H1 (cell line): ENCODE measurements at regions not wholly inside any gene's neighbourhood (a gene's known extent, or its start where the extent isn't known, plus 50 kb on each side); places are given as distances from the start of the nearest gene placed in this dataset.

Source experiments
- CTCF ChIA-PET: fragments of 300-600 bp; sonication (Branson Sonifier 250); formaldehyde crosslinking; loops from one replicate; lab custom pipeline; 2021; ENCODE audit not compliant: partially characterized antibody; lab: Charles Lee
- POLR2A ChIA-PET: fragments of 300-600 bp; sonication (Branson Sonifier 250); formaldehyde crosslinking; loops from one replicate; lab custom pipeline; 2021; ENCODE audit warnings: inconsistent platforms; ENCODE audit not compliant: partially characterized antibody; lab: Charles Lee
- DNase-seq, 2 experiments: peaks; one replicate each; pipeline versions ENCODE4 v3.0.0 to v3.0.0-alpha.2; 2010 to 2022; ENCODE audit warnings: low spot score in 2 of 2, low read depth in 1 of 2, mixed read lengths in 1 of 2
- FAIRE-seq: peaks from 2 replicates; lab custom pipeline; 2011; peaks lifted over from hg19 to GRCh38; lab: Jason Lieb, UNC
- H2AFZ ChIP-seq: 2 replicates; pipeline ENCODE4 v1.8.1; 2012; ENCODE audit warnings: low read length, inconsistent platforms
- H2AK5ac ChIP-seq: 2 replicates; pipeline ENCODE4 v1.6.1; 2013; ENCODE audit warnings: low read depth, low read length
- H2BK120ac ChIP-seq: replicated peaks from 2 replicates; pipeline ENCODE3; 2013; ENCODE audit warnings: low read depth, low read length, inconsistent platforms
- H2BK12ac ChIP-seq: 2 replicates; pipeline ENCODE4 v1.6.1; 2013; ENCODE audit warnings: low read depth, low read length
- H2BK15ac ChIP-seq: 2 replicates; pipeline ENCODE4 v1.6.1; 2013; ENCODE audit warnings: low read length
- H2BK20ac ChIP-seq: 2 replicates; pipeline ENCODE4 v1.6.1; 2013; ENCODE audit warnings: low read length
- H2BK5ac ChIP-seq: 2 replicates; pipeline ENCODE4 v1.6.1; 2013; ENCODE audit warnings: low read depth, low read length
- H3K14ac ChIP-seq: 2 replicates; pipeline ENCODE4 v1.6.1; 2013; ENCODE audit warnings: inconsistent platforms; ENCODE audit not compliant: insufficient read length
- H3K18ac ChIP-seq: 2 replicates; pipeline ENCODE4 v1.6.1; 2013; ENCODE audit warnings: low read length; ENCODE audit errors: extremely low read depth
- H3K23ac ChIP-seq: 2 replicates; pipeline ENCODE4 v1.6.1; 2013; ENCODE audit warnings: inconsistent platforms; ENCODE audit not compliant: insufficient read length
- H3K23me2 ChIP-seq: 2 replicates; pipeline ENCODE4 v1.6.1; 2013; ENCODE audit warnings: low read depth, low read length
- H3K27ac ChIP-seq: 2 replicates; pipeline ENCODE4 v1.6.1; 2011; ENCODE audit warnings: low read depth, low read length, inconsistent platforms
- H3K27me3 ChIP-seq, 4 experiments: replicated peaks in 1 of 4; 1 replicate in 1 of 4; 2 replicates in 3 of 4; pipeline versions ENCODE4 v1.6.1 to v1.8.1; 2011 to 2013; ENCODE audit warnings: low read length in 3 of 4, mild to moderate bottlenecking in 3 of 4, inconsistent platforms in 2 of 4, mixed read lengths in 2 of 4, moderate library complexity in 1 of 4; ENCODE audit not compliant: control insufficient read depth in 3 of 4, insufficient read depth in 3 of 4; ENCODE audit errors: extremely low read depth in 1 of 4
- H3K36me3 ChIP-seq, 4 experiments: 2 replicates each; pipeline versions ENCODE4 v1.6.1 to v1.8.1; 2011 to 2013; ENCODE audit warnings: mild to moderate bottlenecking in 4 of 4, low read length in 3 of 4, moderate library complexity in 2 of 4, control low read depth in 1 of 4, inconsistent platforms in 1 of 4; ENCODE audit not compliant: insufficient read depth in 4 of 4, control insufficient read depth in 2 of 4
- H3K4ac ChIP-seq: replicated peaks from 2 replicates; pipeline ENCODE3; 2013; ENCODE audit warnings: low read length, low read depth, mixed read lengths, inconsistent platforms; ENCODE audit not compliant: insufficient read length
- H3K4me1 ChIP-seq, 4 experiments: replicated peaks in 1 of 4; 1 replicate in 1 of 4; 2 replicates in 3 of 4; pipeline versions ENCODE4 v1.6.1 to v1.8.1; 2011 to 2013; ENCODE audit warnings: low read length in 3 of 4, inconsistent platforms in 2 of 4, mixed read lengths in 1 of 4; ENCODE audit not compliant: insufficient read depth in 4 of 4, control insufficient read depth in 3 of 4
- H3K4me2 ChIP-seq, 2 experiments: 2 replicates each; pipeline versions ENCODE4 v1.6.1 to v1.8.1; 2011 to 2013; ENCODE audit warnings: low read depth in 2 of 2, low read length in 2 of 2, control low read depth in 1 of 2, inconsistent platforms in 1 of 2, mild to moderate bottlenecking in 1 of 2; ENCODE audit not compliant: insufficient read depth in 1 of 2
- H3K4me3 ChIP-seq, 4 experiments: fragments of 200-600, 300-600 bp in 1 of 4; sonication (generic), shearing (Covaris generic), sonication (Bioruptor Twin) in 1 of 4; 2 replicates each; pipeline versions ENCODE4 v1.5.1 to v1.8.1; 2011 to 2016; ENCODE audit warnings: low read length in 4 of 4, low read depth in 3 of 4, control low read depth in 2 of 4, inconsistent platforms in 2 of 4, mild to moderate bottlenecking in 2 of 4, mixed read lengths in 1 of 4, moderate library complexity in 1 of 4; ENCODE audit not compliant: insufficient read depth in 2 of 4; ENCODE audit errors: extremely low read depth in 1 of 4
- H3K56ac ChIP-seq: replicated peaks from 2 replicates; pipeline ENCODE3; 2013; ENCODE audit warnings: low read depth, mild to moderate bottlenecking, mixed read lengths, low read length, inconsistent platforms; ENCODE audit not compliant: insufficient read length
- H3K79me1 ChIP-seq: 2 replicates; pipeline ENCODE4 v1.6.1; 2013; ENCODE audit warnings: low read depth, low read length, control low read depth
- H3K79me2 ChIP-seq, 2 experiments: 2 replicates each; pipeline versions ENCODE4 v1.6.1 to v1.8.1; 2012 to 2013; ENCODE audit warnings: low read length in 2 of 2, mild to moderate bottlenecking in 2 of 2, inconsistent platforms in 1 of 2; ENCODE audit not compliant: insufficient read depth in 2 of 2, control insufficient read depth in 1 of 2
- H3K9ac ChIP-seq, 4 experiments: replicated peaks in 1 of 4; 1 replicate in 1 of 4; 2 replicates in 3 of 4; pipeline versions ENCODE4 v1.6.1 to v1.8.1; 2011 to 2013; ENCODE audit warnings: low read depth in 3 of 4, low read length in 3 of 4, control low read depth in 2 of 4, mild to moderate bottlenecking in 2 of 4, moderate library complexity in 2 of 4, inconsistent platforms in 1 of 4; ENCODE audit errors: extremely low read depth in 1 of 4
- H3K9me3 ChIP-seq, 2 experiments: 2 replicates each; pipeline versions ENCODE4 v1.6.1 to v1.8.1; 2012 to 2013; ENCODE audit warnings: mild to moderate bottlenecking in 2 of 2, moderate library complexity in 2 of 2, control low read depth in 1 of 2, inconsistent platforms in 1 of 2, low read depth in 1 of 2, low read length in 1 of 2, mixed read lengths in 1 of 2; ENCODE audit not compliant: insufficient read depth in 2 of 2
- H4K20me1 ChIP-seq, 2 experiments: replicated peaks in 1 of 2; 2 replicates each; pipeline versions ENCODE3 to v1.8.1; 2011 to 2013; ENCODE audit warnings: inconsistent platforms in 2 of 2, low read length in 2 of 2, mild to moderate bottlenecking in 1 of 2; ENCODE audit not compliant: insufficient read depth in 2 of 2, control insufficient read depth in 1 of 2
- H4K5ac ChIP-seq: 2 replicates; pipeline ENCODE4 v1.6.1; 2013; ENCODE audit warnings: low read length, low read depth, mixed read lengths, inconsistent platforms; ENCODE audit not compliant: insufficient read length
- H4K8ac ChIP-seq: 2 replicates; pipeline ENCODE4 v1.8.0; 2013; ENCODE audit warnings: mild to moderate bottlenecking, moderate library complexity, low read length, inconsistent platforms; ENCODE audit not compliant: insufficient read depth; ENCODE audit errors: extremely low read depth
- H4K91ac ChIP-seq: replicated peaks from 2 replicates; pipeline ENCODE3; 2013; ENCODE audit warnings: low read length, mixed read lengths, inconsistent platforms; ENCODE audit not compliant: insufficient read length
- BACH1 ChIP-seq: IDR thresholded peaks from 2 replicates; pipeline ENCODE4 v1.6.1; 2012; ENCODE audit warnings: low read length, improper control_type of control experiment
- BRCA1 ChIP-seq: IDR thresholded peaks from 2 replicates; pipeline ENCODE4 v1.6.1; 2012; ENCODE audit warnings: low read depth, low read length, improper control_type of control experiment
- CREB1 ChIP-seq: IDR thresholded peaks from 2 replicates; pipeline ENCODE4 v1.6.1; 2012; ENCODE audit warnings: inconsistent platforms
- CTBP2 ChIP-seq: IDR thresholded peaks from 2 replicates; pipeline ENCODE4 v1.7.0; 2011; ENCODE audit warnings: borderline replicate concordance, mild to moderate bottlenecking, moderate library complexity, mixed read lengths, low read length; ENCODE audit not compliant: insufficient read depth, insufficient read length
- EZH2 ChIP-seq: fragments of 200-600 bp; sonication (generic); IDR thresholded peaks from 2 replicates; pipeline ENCODE4 v1.7.1; 2012; ENCODE audit warnings: low read depth, mild to moderate bottlenecking, moderate library complexity, low read length, inconsistent platforms; ENCODE audit not compliant: severe bottlenecking
- GABPA ChIP-seq: IDR thresholded peaks from 2 replicates; pipeline ENCODE4 v1.6.1; 2011; ENCODE audit warnings: mild to moderate bottlenecking, low read length, moderate library complexity, borderline replicate concordance; ENCODE audit not compliant: insufficient read depth
- HDAC2 ChIP-seq, 2 experiments: fragments of 300-600 bp in 1 of 2; sonication (generic) in 1 of 2; IDR thresholded peaks; 2 replicates each; pipeline ENCODE4 v1.6.1; 2011 to 2012; ENCODE audit warnings: low read depth in 2 of 2, low read length in 2 of 2, mild to moderate bottlenecking in 2 of 2, moderate library complexity in 2 of 2, borderline replicate concordance in 1 of 2, inconsistent platforms in 1 of 2
- JUND ChIP-seq: IDR thresholded peaks from 2 replicates; pipeline ENCODE4 v1.6.1; 2011; ENCODE audit warnings: mild to moderate bottlenecking, improper control_type of control experiment, low read length
- KDM5A ChIP-seq: fragments of 200-600 bp; IDR thresholded peaks from 2 replicates; pipeline ENCODE4 v1.7.1; 2012; ENCODE audit warnings: mild to moderate bottlenecking, low read length, inconsistent platforms, mixed read lengths
- NRF1 ChIP-seq: IDR thresholded peaks from 2 replicates; pipeline ENCODE4 v1.6.1; 2011; ENCODE audit warnings: mild to moderate bottlenecking, low read depth, low read length, improper control_type of control experiment
- POLR2A ChIP-seq, 2 experiments: IDR thresholded peaks; 1 replicate in 1 of 2; 2 replicates in 1 of 2; pipeline ENCODE4 v1.6.1; 2011; ENCODE audit warnings: low read depth in 2 of 2, low read length in 2 of 2, mild to moderate bottlenecking in 2 of 2; ENCODE audit errors: control extremely low read depth in 1 of 2
- SIN3A ChIP-seq, 2 experiments: IDR thresholded peaks in 1 of 2; conservative IDR thresholded peaks in 1 of 2; 2 replicates each; pipeline ENCODE4 v1.6.1; 2011 to 2012; ENCODE audit warnings: low read length in 2 of 2, improper control_type of control experiment in 1 of 2, low read depth in 1 of 2, mild to moderate bottlenecking in 1 of 2
- SIX5 ChIP-seq: IDR thresholded peaks from 2 replicates; pipeline ENCODE4 v1.6.1; 2011; ENCODE audit warnings: mild to moderate bottlenecking, low read depth, low read length
- SRF ChIP-seq: IDR thresholded peaks from 2 replicates; pipeline ENCODE4 v1.6.1; 2011; ENCODE audit warnings: mild to moderate bottlenecking, low read depth, low read length, moderate library complexity
- TAF1 ChIP-seq: IDR thresholded peaks from 2 replicates; pipeline ENCODE4 v1.6.1; 2011; ENCODE audit warnings: mild to moderate bottlenecking, low read depth, low read length
- WGBS, 2 experiments: shearing (Covaris generic) in 1 of 2; methylation state at CpG; one replicate each; pipeline versions ENCODE4 v1.1.6 to v1.1.7; 2013 to 2015; ENCODE audit warnings: low lambda C conversion rate in 2 of 2, mixed read lengths in 2 of 2, inconsistent platforms in 1 of 2, low coverage in 1 of 2, missing lambda C conversion rate in 1 of 2; ENCODE audit not compliant: insufficient replicate concordance in 2 of 2, insufficient coverage in 1 of 2, insufficient read length in 1 of 2; ENCODE audit errors: extremely low coverage in 1 of 2, missing lambda C conversion rate in 1 of 2; 5-methylcytosine and 5-hydroxymethylcytosine counted together
- TF ChIP-seq, protein P1 (sequence below): IDR thresholded peaks from 2 replicates; pipeline ENCODE4 v1.6.1; 2012; ENCODE audit warnings: inconsistent platforms

DNA sequence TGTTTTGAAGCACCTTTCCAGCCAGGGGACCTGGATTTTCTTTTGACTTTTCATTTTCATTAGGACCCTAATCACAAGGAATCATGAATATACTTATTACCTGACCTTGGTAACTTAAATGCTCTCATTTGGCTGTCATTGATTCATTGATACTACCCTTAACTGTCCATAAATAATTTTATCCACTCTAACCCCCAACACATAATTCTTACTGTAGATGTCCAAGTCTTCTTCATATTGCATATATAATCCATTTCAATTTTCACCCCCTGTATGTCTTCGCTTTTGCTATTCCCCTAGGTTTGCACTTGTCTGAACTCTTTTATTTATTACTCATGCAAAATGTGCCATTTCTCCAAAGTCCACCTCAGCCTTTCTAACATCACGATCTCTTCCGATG is 602.9 kb downstream of the MMUT start:
- H3K4me2 ChIP-seq: no peak overlapping the region
- H2BK5ac ChIP-seq: no peak overlapping the region
- no peaks in the 10 kb centered on the region for H3K79me1 ChIP-seq
- no peaks in the 10 kb centered on the region for H3K36me3 ChIP-seq
- FAIRE-seq (no peak), DNase-seq (no peak)
- POLR2A ChIA-PET: no interaction called here
- H3K23me2 ChIP-seq: no peaks in the 10 kb centered on the region
- no peak overlapping the region for H2AK5ac ChIP-seq
- H2BK120ac ChIP-seq: no peak overlapping the region
- H3K79me2 ChIP-seq: no peaks in the 10 kb centered on the region
- H4K8ac ChIP-seq: no peak overlapping the region
- H3K23ac ChIP-seq: no peak overlapping the region
- H3K4ac ChIP-seq: no peak overlapping the region
- H2BK12ac ChIP-seq: no peak overlapping the region
- no peak overlapping the region for H2BK20ac ChIP-seq
- H4K5ac ChIP-seq: no peak overlapping the region
- no peak overlapping the region for H3K9ac ChIP-seq
- H2AFZ ChIP-seq: no peak overlapping the region
- no peaks in the 10 kb centered on the region for H4K20me1 ChIP-seq
- H3K27me3 ChIP-seq: no peaks in the 10 kb centered on the region
- no peaks in the 10 kb centered on the region for H3K4me1 ChIP-seq
- no peak overlapping the region for H3K27ac ChIP-seq
- H3K56ac ChIP-seq: no peak overlapping the region
- no peak overlapping the region for H3K4me3 ChIP-seq
- peaks cover 11 to 13% of the 10 kb centered on the region in 2 experiments; a peak in 3 of 4 replicates for H3K9me3 ChIP-seq
- CTCF ChIA-PET: no interaction called here
- H4K91ac ChIP-seq: no peak overlapping the region
- 89% methylated on average over 3 of the region's 3 CpGs; no CpG with 5 or more reads in 1 of the 2 experiments for WGBS, 2 experiments
- H3K14ac ChIP-seq: no peak overlapping the region
- H2BK15ac ChIP-seq: no peak overlapping the region
- no peak overlapping the region for H3K18ac ChIP-seq
- TF ChIP-seq, protein P1, sequence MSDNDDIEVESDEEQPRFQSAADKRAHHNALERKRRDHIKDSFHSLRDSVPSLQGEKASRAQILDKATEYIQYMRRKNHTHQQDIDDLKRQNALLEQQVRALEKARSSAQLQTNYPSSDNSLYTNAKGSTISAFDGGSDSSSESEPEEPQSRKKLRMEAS: no peak
- TF ChIP-seq JUND (no peak), SIN3A (conservative IDR thresholded peaks at IDR 0.05 in 1 of 2, IDR thresholded peaks at IDR 0.05 in 1 of 2; ENCODE audit: low read depth in 1 of 2, low read length in 2 of 2) (no peak), SRF (no peak), SIX5 (no peak), CTBP2 (no peak), TAF1 (no peak), BACH1 (no peak), BRCA1 (no peak), KDM5A (no peak), EZH2 (no peak), CREB1 (no peak), POLR2A (IDR thresholded peaks at IDR 0.05; ENCODE audit: control extremely low read depth in 1 of 2, low read depth in 2 of 2, low read length in 2 of 2) (no peak), GABPA (no peak), HDAC2 (IDR thresholded peaks at IDR 0.05; ENCODE audit: borderline replicate concordance in 1 of 2, low read depth in 2 of 2, low read length in 2 of 2) (no peak), NRF1 (no peak)
